Middle frontal gyrus (tissue), 1 donor: ENCODE measurements at regions not wholly inside any gene's neighbourhood (a gene's known extent, or its start where the extent isn't known, plus 50 kb on each side); places are given as distances from the start of the nearest gene placed in this dataset.

ENCODE experiments used
- DNase-seq: peaks from one replicate; pipeline ENCODE4 v3.0.0-alpha.2; 2015; ENCODE audit warnings: low spot score; ENCODE audit errors: extremely low spot score

DNA sequence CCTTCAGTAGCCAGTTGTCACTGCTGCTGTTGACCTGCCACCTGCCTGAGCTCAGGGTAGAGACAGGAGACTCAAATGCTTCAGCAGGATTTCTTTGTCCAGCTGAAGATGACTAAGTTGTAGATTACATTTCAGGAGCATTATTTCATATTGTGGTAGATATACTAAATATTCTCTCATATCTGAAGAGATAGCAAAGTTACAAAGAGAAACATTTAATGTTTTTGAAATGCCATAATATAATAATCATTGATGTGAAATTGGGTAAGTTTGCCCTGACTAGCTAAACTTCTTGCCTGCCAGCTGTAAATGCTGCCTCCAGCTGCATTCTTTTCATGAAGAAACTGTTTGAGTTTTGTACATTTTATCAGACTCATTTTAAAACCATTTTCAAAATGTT, 247.6 kb upstream of the CNKSR2 start:
- no peak for DNase-seq

- no peak for DNase-seq
Observed at GRCh38 chrX:21131346-21131745, 242.9 kb upstream of the CNKSR2 start.

- no peak for DNase-seq
Observed at GRCh38 chrX:21131786-21132185, 242.4 kb upstream of the CNKSR2 start.

DNA sequence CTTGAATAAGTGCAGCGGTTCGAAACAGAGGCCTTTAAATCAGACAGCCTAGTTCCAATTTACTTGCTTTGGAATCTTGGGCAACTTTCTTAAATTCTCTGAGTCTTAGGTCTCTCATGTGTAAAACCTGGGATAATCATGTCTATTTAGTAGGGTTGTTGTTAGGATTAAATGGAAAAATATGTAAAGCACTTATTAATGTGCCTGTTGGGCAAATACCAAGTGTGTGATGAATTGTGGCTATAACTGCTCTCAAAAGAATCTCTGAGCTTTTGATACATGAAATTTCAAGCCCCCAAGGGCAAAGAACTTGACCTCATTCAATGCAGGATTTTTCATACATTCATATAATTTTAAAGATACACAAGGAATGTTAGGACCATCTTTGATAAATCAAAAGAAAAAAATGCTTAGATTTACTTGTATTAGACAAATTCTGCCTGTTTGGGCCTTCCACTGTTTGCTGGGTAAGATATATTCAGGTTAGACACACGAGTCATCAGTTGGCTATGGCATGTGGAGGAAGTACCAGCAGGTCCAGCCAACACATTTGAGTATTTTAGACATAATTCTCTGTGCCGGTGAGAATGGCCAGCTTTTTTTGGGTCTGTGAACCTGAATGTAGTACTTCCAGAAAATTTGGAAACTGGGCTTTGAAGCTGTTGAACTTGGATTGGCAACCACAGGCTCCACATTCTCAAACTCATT, 241.4 kb upstream of the CNKSR2 start:
- DNase-seq, result no peak

DNA sequence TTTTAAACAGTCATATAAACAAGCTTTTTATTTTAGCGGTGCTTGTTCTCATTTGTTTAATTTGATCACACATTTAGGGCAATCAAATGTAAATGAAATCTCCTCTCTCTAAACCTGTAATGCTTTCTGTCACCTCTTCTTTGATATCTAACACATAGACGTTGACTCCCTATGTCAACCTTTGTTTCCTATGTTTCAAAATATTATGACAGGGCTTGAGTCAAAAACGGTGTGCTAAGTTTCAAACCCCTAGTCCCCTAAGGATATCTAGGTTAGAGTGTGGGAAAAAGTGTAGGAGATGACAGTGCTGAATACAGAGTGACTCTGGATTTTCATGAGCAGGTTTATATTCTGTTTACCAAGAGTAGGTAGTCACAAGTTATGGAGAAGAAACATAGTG, 224.0 kb upstream of the CNKSR2 start:
- no peak for DNase-seq

- no peak for DNase-seq
Observed at GRCh38 chrX:21151051-21151450, 223.2 kb upstream of the CNKSR2 start.

- no peak for DNase-seq
Observed at GRCh38 chrX:21153033-21153432, 221.2 kb upstream of the CNKSR2 start.

DNA sequence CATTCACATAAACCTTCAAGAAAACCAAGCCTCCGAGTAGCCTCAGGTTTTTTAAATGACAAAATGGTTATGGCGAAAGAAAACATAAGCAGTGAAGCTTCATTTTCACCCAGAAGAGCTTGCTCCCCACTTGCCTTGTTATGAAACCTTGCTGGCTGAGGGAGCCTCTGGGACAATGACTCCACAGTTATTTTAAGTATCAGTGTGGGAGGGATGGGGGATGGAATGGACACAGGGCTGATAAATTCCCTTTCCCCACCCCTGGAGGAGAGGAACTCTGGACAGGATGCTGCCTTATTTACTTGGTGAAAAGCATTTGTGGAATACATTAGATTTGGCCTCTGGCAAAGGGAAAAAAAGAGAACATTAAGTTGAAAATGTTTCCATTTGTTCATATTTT, 220.7 kb upstream of the CNKSR2 start:
- no peak for DNase-seq

GRCh38 chrX:21155916-21156315, 218.3 kb upstream of the CNKSR2 start:
- DNase-seq, result no peak

DNA sequence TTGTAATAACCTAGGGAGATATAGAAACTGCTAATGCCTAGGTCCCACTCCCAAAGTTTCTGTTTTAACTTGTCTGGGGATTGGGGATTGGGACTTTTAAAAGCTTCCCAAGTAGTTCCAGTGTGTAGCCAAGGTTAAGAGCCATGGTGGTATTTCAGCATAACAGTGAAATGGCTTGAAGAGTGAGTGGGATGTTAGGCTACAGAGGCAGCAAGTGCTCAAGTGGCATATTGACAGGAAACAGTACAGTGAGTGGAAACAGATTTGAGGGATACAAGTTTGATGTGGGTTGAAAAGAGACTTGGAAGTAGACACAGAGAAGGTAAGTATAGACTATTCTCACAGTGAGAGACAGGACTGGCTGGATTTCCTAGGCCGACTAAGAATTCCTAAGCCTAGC, 217.6 kb upstream of the CNKSR2 start:
- no peak for DNase-seq

DNA sequence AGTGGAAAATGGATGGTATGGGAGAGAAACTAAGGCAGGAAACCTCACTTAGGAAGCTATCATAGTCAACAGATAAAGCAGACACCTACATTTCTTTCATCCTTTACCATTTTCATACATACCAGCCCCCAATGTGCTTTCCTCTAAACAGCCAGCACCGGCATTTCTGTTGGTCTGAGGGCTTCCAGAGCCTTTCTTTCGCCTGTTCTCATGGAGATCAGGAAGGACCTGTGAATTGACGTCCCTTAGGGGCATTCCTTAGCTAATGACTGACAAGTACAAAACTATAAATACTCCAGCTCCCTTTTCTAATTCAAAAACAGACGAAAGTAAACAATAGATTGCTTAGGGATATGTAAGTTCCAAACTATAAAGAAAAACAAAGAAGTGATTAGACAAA, 215.5 kb upstream of the CNKSR2 start:
- DNase-seq, result no peak

DNA sequence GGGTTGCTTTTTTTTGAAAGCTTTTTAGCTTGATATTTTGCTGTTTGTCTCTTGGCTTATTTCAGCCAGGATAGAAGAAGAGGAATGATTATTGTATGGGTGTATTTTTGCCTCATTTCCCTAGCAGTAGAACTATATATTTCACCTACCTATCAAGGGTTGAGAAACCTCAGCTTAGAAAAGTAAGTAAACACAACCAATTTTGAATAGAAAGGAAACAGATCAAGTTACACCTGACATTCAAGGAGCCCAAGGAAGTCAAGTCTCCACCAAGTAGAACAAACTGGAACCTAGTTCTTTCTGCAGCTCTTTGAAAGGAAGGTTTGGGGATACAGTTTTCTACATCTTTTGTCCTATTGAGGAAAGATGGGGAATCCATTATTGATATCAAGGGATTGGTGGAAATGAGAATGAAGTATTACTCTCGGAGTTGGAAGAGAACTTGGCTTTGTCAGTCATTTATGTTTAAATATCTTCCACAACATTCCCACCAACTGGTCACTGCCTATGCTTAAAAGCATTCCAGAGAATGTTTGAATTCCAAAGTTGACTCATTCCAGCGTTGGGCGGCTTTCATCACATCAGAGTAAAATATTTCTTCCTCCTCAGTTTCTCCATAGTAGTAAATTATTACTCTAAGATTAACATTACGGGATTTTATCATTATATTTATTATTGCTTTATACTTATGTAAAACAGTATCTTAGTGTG, 207.8 kb upstream of the CNKSR2 start:
- no peak for DNase-seq

GRCh38 chrX:21167011-21167410, 207.2 kb upstream of the CNKSR2 start:
- no peak for DNase-seq

- no peak for DNase-seq
Observed at GRCh38 chrX:21167494-21167893, 206.7 kb upstream of the CNKSR2 start.

- no peak for DNase-seq
Observed at GRCh38 chrX:21168401-21169160, 205.6 kb upstream of the CNKSR2 start.

GRCh38 chrX:21171181-21171580, 203.0 kb upstream of the CNKSR2 start:
- DNase-seq, result no peak

- no peak for DNase-seq
Observed at GRCh38 chrX:21174439-21174838, 199.8 kb upstream of the CNKSR2 start.

DNA sequence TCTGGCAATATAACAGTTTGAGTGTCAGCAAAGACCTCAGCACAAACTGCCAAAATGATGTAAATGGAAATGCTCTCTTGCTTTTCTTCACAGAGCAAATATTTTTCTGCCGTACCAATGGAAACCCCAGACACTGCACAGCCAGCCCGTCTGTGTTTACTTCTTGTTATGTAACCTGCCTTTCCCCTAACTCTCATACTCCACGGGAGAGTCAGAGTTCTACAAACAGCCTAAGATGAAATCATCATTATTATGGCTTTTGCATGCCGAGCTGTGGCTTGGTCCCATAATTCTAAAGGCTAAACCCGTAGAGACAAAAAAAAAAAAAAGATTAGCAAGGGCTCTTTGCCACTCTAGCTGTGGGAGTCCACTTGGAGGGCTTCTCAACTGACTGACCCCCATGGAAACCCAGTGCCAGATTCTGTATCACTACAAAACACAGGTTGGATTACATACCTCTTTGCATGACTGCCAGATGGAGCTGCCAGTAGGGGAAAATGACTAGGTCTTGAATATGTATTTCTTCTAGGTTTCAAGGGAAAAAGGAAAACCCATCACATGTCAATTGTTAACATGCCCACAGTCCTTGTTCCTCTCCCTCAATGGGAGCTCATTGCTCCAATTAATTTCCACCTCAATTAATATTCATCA, 197.2 kb upstream of the CNKSR2 start:
- DNase-seq, result no peak

- no peak for DNase-seq
Observed at GRCh38 chrX:21181232-21181853, 192.9 kb upstream of the CNKSR2 start.

GRCh38 chrX:21193196-21193595, 181.0 kb upstream of the CNKSR2 start:
- DNase-seq, result no peak

DNA sequence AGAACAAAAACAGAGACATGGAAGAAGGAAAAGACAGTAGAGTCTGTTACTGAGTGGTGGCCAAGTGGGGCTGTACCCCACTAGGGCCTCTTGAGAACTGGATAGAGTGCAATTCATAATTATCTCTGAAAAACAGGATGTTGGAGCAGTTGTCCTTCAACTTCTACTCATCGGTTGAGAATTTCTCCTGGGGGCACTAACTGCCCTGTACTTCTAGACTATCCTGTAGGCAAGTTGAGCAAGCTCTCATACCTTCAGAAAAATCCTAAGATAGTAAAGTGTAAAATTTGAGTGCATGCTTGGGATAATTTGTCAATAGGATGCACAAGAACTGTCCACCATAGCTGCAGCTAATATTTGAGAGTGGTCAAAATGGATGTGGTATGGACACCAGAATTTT, 179.7 kb upstream of the CNKSR2 start:
- DNase-seq, result no peak
